Adrenal gland (tissue), 5 donors: ENCODE measurements at regions not wholly inside any gene's neighbourhood (a gene's known extent, or its start where the extent isn't known, plus 50 kb on each side); places are given as distances from the start of the nearest gene placed in this dataset.

Source experiments
- CTCF ChIP-seq, 6 experiments: fragments of 450-650 bp in 4 of 6; fragments of 200-600 bp in 2 of 6; sonication (generic) in 1 of 6; IDR thresholded peaks; 1 replicate in 5 of 6; 2 replicates in 1 of 6; pipeline versions ENCODE4 v1.5.1 to v1.8.0; 2016 to 2021; ENCODE audit warnings: antibody characterized with exemption in 6 of 6, mild to moderate bottlenecking in 2 of 6, moderate library complexity in 1 of 6
- POLR2A ChIP-seq, 2 donors: fragments of 450-650 bp; IDR thresholded peaks; one replicate each; pipeline ENCODE4 v1.6.1; 2017; ENCODE audit warnings: antibody characterized with exemption in 2 of 2, mild to moderate bottlenecking in 2 of 2, moderate library complexity in 1 of 2
- donor health status: DM: no; HTN: no; CAD: no.

DNA sequence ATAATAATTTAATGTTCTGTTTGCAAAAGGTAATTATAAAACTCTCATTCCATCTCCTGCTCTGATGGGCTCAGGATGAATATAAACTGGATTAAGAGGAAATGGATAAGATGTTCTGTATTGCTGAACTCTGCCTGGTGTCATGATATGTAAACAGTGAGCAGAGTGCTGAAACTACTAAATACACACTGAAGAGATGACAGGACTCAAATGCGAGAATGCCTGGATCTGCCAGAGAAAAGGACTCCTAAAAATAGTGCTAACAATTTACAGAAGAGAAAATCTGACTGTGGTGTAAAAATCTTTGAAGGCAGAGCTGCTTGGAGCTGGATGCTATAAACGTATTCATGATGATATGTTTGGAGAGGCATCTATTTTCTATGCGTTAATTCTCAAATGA is 303.2 kb downstream of the RWDD3 start:
- TF ChIP-seq CTCF (IDR thresholded peaks at IDR 0.05): no peak
- no peak for TF ChIP-seq POLR2A (IDR thresholded peaks at IDR 0.05)
